ENCODE measurements at regions not wholly inside any gene's neighbourhood (a gene's known extent, or its start where the extent isn't known, plus 50 kb on each side); places are given as distances from the start of the nearest gene placed in this dataset.

DNA sequence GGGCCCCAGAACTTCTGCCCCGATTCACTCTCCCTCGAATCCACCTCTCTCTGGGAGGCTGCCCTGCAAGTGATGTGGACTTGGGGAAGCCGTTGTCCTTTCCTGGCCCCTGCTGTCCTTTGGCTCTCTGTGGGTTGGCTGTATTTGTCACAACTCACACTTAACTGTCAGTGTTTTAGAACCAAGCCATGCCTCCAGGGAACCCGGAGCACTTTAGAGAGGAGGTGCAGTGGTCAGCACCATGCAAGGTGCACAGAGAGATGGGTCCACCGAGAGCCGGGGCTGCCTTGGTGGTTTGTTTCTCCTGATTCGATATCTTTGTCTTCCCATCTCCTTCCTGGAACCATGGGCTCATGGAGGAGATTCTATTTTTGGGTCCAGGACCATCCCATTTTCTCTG lies 129.5 kb upstream of the RTL1 start:
- no peaks in the 10 kb centered on the region for H3K36me3 ChIP-seq (ENCODE audit: control insufficient read depth in 2 of 2, insufficient read depth in 2 of 2, low read length in 2 of 2)
- no peaks in the 10 kb centered on the region for H3K27me3 ChIP-seq (ENCODE audit: control insufficient read depth in 1 of 2, insufficient read depth in 2 of 2, low read length in 2 of 2)
- H3K4me3 ChIP-seq (ENCODE audit: low read length in 2 of 2), result no peak overlapping the region
- no peaks in the 10 kb centered on the region for H3K4me1 ChIP-seq (ENCODE audit: control insufficient read depth, insufficient read depth, low read length)
- no peak overlapping the region for H3K27ac ChIP-seq (ENCODE audit: low read length)
- H3K9ac ChIP-seq (ENCODE audit: low read length in 2 of 2), result no peak overlapping the region
- H3K9me3 ChIP-seq (ENCODE audit: control insufficient read depth in 2 of 2, low read length in 2 of 2), result no peaks in the 10 kb centered on the region

DNA sequence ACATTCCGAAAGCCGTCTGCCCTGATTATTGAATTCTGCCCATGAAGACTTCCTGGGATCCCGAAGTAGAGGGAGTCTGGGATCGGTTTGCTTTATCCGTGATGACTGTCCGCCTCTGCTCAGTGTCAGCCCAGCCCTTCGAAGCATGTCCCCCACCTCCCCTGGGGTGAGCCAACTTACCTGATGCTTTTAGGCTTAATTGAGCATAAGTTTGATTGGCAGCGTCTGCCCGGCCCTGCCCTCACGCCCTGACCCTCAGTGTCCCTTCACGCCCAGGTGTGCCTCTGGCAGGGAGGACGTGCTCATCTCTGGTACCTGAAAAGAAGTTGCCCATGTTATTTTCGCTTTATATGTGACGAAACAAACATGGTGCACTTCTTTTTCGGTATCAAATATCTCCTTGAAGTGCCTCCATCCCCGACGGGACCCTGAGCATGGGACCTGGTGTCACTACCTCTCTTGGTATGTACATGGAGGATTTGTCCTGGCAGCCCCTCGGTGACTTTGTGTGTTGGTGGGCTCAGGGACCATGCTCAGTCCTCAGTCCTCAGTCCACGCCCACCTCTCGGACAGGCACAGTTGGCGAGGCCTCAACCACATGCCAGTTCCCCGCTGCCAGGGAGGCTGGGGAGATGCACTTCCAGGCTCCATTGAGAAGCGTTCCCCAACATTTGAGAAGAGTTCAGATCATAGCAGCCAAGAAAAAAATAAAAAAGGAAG lies 130.1 kb upstream of the RTL1 start:
- Histone ChIP-seq H3K4me1 (ENCODE audit: control insufficient read depth, insufficient read depth, low read length) (no peaks in the 10 kb centered on the region), H3K27me3 (ENCODE audit: control insufficient read depth in 1 of 2, insufficient read depth in 2 of 2, low read length in 2 of 2) (no peaks in the 10 kb centered on the region), H3K27ac (ENCODE audit: low read length) (no peak overlapping the region), H3K9me3 (ENCODE audit: control insufficient read depth in 2 of 2, low read length in 2 of 2) (no peaks in the 10 kb centered on the region), H3K36me3 (ENCODE audit: control insufficient read depth in 2 of 2, insufficient read depth in 2 of 2, low read length in 2 of 2) (no peaks in the 10 kb centered on the region), H3K9ac (ENCODE audit: low read length in 2 of 2) (no peak overlapping the region), H3K4me3 (ENCODE audit: low read length in 2 of 2) (no peak overlapping the region)

DNA sequence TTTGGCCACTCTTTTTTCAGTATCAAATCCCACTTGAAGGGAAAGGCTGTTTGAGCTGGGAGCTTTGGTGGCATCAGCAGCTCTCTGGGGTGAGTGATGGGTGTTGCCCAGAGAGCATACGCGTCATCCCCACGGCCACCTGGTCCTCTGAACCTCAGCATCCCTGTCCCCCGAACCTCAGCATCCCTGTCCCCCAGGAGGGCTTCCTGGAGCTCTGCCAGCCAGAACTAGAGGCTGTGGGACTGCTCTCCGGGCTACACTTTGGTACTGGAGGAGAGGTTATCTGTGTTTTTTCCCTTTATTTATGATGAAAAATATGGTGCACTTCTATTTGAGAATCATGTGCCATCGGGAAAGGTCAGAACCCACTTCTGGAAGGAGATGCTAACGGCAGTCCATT lies 131.5 kb upstream of the RTL1 start:
- Histone ChIP-seq H3K36me3 (ENCODE audit: control insufficient read depth in 2 of 2, insufficient read depth in 2 of 2, low read length in 2 of 2) (no peaks in the 10 kb centered on the region), H3K9ac (ENCODE audit: low read length in 2 of 2) (no peak overlapping the region), H3K27me3 (ENCODE audit: control insufficient read depth in 1 of 2, insufficient read depth in 2 of 2, low read length in 2 of 2) (no peaks in the 10 kb centered on the region), H3K4me1 (ENCODE audit: control insufficient read depth, insufficient read depth, low read length) (no peaks in the 10 kb centered on the region), H3K27ac (ENCODE audit: low read length) (no peak overlapping the region), H3K9me3 (ENCODE audit: control insufficient read depth in 2 of 2, low read length in 2 of 2) (no peaks in the 10 kb centered on the region), H3K4me3 (ENCODE audit: low read length in 2 of 2) (no peak overlapping the region)

DNA sequence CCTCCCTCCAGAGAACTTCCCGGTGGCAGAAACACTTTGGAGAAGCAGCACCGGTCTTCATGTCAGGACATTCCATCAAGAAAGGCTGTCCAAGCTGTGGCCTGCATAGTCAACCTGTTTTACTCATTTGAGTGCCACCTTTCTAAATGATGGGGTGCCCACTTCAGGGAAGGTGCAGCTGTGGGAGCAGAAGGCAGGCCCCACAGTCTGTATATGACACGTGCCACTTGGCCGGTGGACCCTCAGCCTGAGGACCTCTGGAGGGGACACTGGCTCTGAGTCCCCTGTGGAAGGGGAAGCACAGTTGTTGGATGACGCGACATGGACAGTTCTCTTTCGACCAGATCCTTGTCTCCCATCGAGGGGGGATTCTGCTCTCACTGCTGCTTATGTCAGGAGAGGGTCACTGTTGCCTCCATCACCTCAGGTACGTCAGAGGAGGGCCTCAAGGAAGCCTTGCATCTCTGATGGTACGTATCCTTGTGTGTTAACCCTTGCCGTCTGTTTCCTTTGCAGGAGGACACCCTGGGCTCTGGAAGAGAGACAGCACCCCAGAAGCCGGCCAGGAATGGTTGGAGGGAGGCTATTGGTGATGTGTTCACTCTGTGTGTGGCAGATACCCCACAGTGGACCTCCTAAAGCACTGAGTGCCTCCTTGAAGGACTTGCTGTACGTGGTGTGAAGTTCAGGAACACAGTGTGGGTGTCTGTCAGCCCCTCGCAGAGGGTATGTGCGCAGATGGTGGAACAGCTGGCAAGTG lies 132.1 kb upstream of the RTL1 start:
- Histone ChIP-seq H3K36me3 (ENCODE audit: control insufficient read depth in 2 of 2, insufficient read depth in 2 of 2, low read length in 2 of 2) (no peaks in the 10 kb centered on the region), H3K9me3 (ENCODE audit: control insufficient read depth in 2 of 2, low read length in 2 of 2) (no peaks in the 10 kb centered on the region), H3K4me3 (ENCODE audit: low read length in 2 of 2) (no peak overlapping the region), H3K9ac (ENCODE audit: low read length in 2 of 2) (no peak overlapping the region), H3K27ac (ENCODE audit: low read length) (no peak overlapping the region), H3K4me1 (ENCODE audit: control insufficient read depth, insufficient read depth, low read length) (no peaks in the 10 kb centered on the region), H3K27me3 (ENCODE audit: control insufficient read depth in 1 of 2, insufficient read depth in 2 of 2, low read length in 2 of 2) (no peaks in the 10 kb centered on the region)

DNA sequence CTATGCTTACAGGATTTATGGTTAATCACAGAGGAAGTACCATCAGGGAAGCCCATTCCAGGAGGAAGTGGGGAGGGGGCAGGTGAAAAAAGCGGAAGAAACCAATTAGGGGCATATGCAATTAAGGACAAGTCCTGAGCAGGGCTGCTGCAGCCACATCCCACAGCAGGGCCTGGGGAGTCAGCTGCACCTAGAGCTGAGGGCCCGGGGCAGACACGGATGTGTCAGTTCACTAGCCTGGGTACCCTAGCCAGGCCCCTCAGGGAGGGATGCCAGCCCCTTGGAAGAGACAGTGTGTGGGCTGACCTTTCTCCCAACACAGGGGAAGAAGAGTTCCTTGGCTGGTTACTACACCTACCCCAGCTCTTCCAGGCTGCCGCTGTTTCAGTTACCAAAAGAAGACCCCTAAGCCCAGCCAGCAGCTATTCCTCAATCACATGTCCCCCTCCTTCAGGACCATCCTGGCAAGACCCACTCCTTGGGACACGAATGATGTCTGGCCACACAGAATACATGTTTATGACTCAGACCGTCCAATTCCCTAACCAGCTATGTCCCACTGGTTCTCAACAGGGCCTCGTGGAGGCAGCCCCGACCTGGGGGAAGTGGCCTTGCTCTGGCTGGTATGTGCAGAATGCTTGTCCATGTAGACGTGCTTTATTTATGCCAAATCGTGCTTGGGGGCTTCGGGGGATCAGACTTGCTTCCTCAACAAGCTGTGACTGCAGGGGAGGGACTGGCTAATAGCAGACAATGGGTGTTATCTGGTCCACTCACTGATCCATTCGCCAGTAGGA lies 133.7 kb upstream of the RTL1 start:
- no peaks in the 10 kb centered on the region for H3K9me3 ChIP-seq (ENCODE audit: control insufficient read depth in 2 of 2, low read length in 2 of 2)
- H3K9ac ChIP-seq (ENCODE audit: low read length in 2 of 2), result no peak overlapping the region
- H3K36me3 ChIP-seq (ENCODE audit: control insufficient read depth in 2 of 2, insufficient read depth in 2 of 2, low read length in 2 of 2), result no peaks in the 10 kb centered on the region
- no peaks in the 10 kb centered on the region for H3K27me3 ChIP-seq (ENCODE audit: control insufficient read depth in 1 of 2, insufficient read depth in 2 of 2, low read length in 2 of 2)
- H3K4me1 ChIP-seq (ENCODE audit: control insufficient read depth, insufficient read depth, low read length), result no peaks in the 10 kb centered on the region
- H3K4me3 ChIP-seq (ENCODE audit: low read length in 2 of 2), result no peak overlapping the region
- H3K27ac ChIP-seq (ENCODE audit: low read length), result no peak overlapping the region

DNA sequence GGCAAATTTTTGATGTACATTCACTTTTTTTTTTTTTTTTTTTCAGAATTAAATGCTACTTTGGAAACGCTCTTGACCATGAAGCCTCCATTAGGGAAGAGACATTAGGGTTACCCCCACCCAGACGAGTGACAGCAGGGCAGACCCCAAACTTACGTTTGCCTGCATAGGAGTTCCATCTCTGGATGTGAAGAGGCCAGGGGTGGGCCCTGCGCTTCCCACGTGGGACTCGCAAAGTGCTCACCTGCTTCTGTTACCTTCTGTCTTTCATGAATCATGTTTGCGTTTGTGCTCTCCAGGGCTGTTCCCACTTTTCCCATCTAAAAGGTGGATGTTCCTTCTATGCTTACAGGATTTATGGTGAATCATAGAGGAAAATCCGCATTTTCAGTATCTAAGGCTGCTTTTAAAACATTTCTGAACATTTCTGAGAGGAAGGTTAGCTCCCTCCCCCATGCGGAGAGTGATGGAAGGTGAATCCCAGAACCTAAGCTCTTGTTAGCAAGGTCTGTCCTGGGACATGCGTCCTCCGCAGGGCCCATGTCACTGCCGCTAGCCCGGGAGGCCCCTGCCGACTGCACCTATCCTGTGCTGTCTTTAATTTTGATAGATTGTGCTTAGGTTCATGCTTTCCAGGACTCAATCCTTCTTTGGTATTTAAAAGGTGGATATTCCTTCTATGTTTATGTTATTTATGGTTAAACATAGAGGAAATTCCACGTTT lies 135.7 kb upstream of the RTL1 start:
- Histone ChIP-seq H3K36me3 (ENCODE audit: control insufficient read depth in 2 of 2, insufficient read depth in 2 of 2, low read length in 2 of 2) (no peaks in the 10 kb centered on the region), H3K27ac (ENCODE audit: low read length) (no peak overlapping the region), H3K9ac (ENCODE audit: low read length in 2 of 2) (no peak overlapping the region), H3K27me3 (ENCODE audit: control insufficient read depth in 1 of 2, insufficient read depth in 2 of 2, low read length in 2 of 2) (no peaks in the 10 kb centered on the region), H3K4me3 (ENCODE audit: low read length in 2 of 2) (no peak overlapping the region), H3K9me3 (ENCODE audit: control insufficient read depth in 2 of 2, low read length in 2 of 2) (no peaks in the 10 kb centered on the region), H3K4me1 (ENCODE audit: control insufficient read depth, insufficient read depth, low read length) (no peaks in the 10 kb centered on the region)

DNA sequence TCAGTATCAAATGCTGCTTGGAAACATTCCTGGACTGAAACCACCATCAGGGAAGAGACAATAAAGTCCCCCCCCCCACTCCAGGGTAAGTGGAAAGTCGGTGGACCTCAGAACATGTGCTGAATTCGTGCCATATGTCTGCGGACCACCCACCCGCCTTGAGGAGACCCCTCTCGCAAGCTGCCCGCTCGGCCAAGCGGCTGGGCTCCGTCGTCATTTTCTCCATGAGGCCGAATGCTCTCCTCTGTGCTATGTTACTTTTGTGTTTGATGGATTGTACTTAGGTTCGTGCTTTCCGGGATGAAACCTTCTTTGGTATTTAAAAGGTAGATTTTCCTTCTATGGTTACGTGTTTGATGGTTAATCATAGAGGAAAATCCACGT lies 136.2 kb upstream of the RTL1 start:
- Histone ChIP-seq H3K9ac (ENCODE audit: low read length in 2 of 2) (no peak overlapping the region), H3K9me3 (ENCODE audit: control insufficient read depth in 2 of 2, low read length in 2 of 2) (no peaks in the 10 kb centered on the region), H3K4me3 (ENCODE audit: low read length in 2 of 2) (no peak overlapping the region), H3K4me1 (ENCODE audit: control insufficient read depth, insufficient read depth, low read length) (no peaks in the 10 kb centered on the region), H3K27ac (ENCODE audit: low read length) (no peak overlapping the region), H3K36me3 (ENCODE audit: control insufficient read depth in 2 of 2, insufficient read depth in 2 of 2, low read length in 2 of 2) (no peaks in the 10 kb centered on the region), H3K27me3 (ENCODE audit: control insufficient read depth in 1 of 2, insufficient read depth in 2 of 2, low read length in 2 of 2) (no peaks in the 10 kb centered on the region)

DNA sequence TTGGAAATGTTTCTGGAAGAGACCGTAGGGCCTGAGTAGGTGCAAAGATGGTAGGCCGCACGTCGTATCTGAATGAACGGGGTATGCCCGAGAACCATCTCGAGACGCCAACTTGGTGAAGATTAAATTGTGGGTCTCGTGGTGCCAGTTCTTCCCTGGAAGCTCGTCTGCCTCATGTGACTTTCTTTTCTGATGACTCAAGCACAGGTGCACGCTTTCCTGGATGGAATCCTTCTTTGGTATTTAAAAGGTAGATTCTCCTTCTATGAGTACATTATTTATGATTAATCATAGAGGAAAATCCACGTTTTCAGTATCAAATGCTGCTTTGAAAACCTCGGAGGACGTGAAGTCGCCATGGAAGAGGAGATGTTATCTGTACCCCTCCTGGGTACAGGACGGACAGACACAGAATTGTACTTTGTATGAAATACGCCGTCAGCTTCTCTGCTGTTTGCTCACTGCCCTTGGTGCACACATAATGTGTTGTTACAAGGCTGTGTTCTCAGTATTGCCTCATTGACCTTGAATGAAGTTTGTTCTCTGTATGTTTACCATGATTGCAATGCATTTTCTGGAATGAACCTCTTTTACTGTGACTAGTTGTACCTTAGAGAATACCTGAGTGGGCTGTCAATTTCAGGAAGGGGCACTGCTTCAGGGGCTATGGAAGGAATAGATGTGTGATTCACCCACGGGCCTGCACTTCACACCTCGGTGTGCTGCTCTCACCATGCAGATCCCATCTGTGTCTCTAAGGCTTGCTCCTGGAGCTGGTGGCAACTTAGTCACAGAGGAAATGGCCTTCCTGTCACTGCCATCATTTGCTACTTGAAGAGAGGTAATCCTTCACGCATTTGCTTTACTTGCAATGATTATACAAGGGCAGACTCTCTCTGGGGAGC lies 137.3 kb upstream of the RTL1 start:
- Histone ChIP-seq H3K27me3 (ENCODE audit: control insufficient read depth in 1 of 2, insufficient read depth in 2 of 2, low read length in 2 of 2) (no peaks in the 10 kb centered on the region), H3K4me1 (ENCODE audit: control insufficient read depth, insufficient read depth, low read length) (no peaks in the 10 kb centered on the region), H3K27ac (ENCODE audit: low read length) (no peak overlapping the region), H3K9ac (ENCODE audit: low read length in 2 of 2) (no peak overlapping the region), H3K36me3 (ENCODE audit: control insufficient read depth in 2 of 2, insufficient read depth in 2 of 2, low read length in 2 of 2) (no peaks in the 10 kb centered on the region), H3K9me3 (ENCODE audit: control insufficient read depth in 2 of 2, low read length in 2 of 2) (no peaks in the 10 kb centered on the region), H3K4me3 (ENCODE audit: low read length in 2 of 2) (no peak overlapping the region)

DNA sequence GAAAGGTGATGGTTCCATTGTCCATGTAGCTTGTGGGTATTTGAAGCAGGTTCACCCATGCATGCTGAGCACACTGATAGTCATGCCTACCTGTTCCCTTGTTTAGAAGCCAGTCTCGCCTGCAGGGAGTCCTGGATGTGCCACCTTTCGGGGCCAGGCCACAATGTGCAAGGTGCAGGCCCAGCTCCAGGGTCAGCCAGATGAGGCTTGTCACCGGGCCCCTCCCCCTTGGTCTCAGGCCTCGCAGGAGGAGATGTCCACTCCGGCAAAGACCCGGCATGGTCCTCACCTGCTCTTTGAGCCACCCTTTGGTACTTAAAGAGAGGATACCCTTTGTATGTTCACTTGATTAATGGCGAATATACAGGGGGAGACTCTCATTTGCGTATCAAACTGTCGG lies 140.4 kb upstream of the RTL1 start:
- no peak overlapping the region for H3K27ac ChIP-seq (ENCODE audit: low read length)
- H3K27me3 ChIP-seq (ENCODE audit: control insufficient read depth in 1 of 2, insufficient read depth in 2 of 2, low read length in 2 of 2), result no peaks in the 10 kb centered on the region
- no peaks in the 10 kb centered on the region for H3K36me3 ChIP-seq (ENCODE audit: control insufficient read depth in 2 of 2, insufficient read depth in 2 of 2, low read length in 2 of 2)
- no peak overlapping the region for H3K4me3 ChIP-seq (ENCODE audit: low read length in 2 of 2)
- H3K9ac ChIP-seq (ENCODE audit: low read length in 2 of 2), result no peak overlapping the region
- no peaks in the 10 kb centered on the region for H3K4me1 ChIP-seq (ENCODE audit: control insufficient read depth, insufficient read depth, low read length)
- no peaks in the 10 kb centered on the region for H3K9me3 ChIP-seq (ENCODE audit: control insufficient read depth in 2 of 2, low read length in 2 of 2)

DNA sequence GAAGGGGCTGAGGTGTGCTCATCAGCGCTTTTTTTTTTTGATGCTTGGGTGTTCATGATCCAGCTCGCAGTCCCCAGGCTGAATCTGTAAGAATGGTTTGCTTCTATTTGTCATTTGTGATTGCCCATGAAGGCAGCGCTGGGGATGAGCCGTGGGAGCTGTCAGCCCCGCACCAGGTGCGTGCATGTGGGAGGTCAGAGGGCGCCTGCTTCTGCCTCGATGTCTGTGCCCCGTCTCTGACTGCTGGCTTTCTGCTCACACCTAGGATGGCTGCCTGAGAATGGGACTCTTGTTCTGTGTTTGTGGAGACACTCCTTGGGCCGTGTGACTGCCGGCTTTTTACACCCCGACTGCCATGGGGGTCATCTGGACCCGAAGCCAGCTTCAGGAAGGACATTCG lies 141.2 kb upstream of the RTL1 start:
- H3K4me3 ChIP-seq (ENCODE audit: low read length in 2 of 2), result no peak overlapping the region
- no peaks in the 10 kb centered on the region for H3K4me1 ChIP-seq (ENCODE audit: control insufficient read depth, insufficient read depth, low read length)
- no peak overlapping the region for H3K9ac ChIP-seq (ENCODE audit: low read length in 2 of 2)
- H3K36me3 ChIP-seq (ENCODE audit: control insufficient read depth in 2 of 2, insufficient read depth in 2 of 2, low read length in 2 of 2), result no peaks in the 10 kb centered on the region
- no peak overlapping the region for H3K27ac ChIP-seq (ENCODE audit: low read length)
- H3K27me3 ChIP-seq (ENCODE audit: control insufficient read depth in 1 of 2, insufficient read depth in 2 of 2, low read length in 2 of 2), result no peaks in the 10 kb centered on the region
- H3K9me3 ChIP-seq (ENCODE audit: control insufficient read depth in 2 of 2, low read length in 2 of 2), result no peaks in the 10 kb centered on the region

All from stomach smooth muscle (tissue), 2 donors.